CD4-positive, alpha-beta T cell treated with Interleukin-4 for 1 hour (primary cell): ENCODE measurements at regions not wholly inside any gene's neighbourhood (a gene's known extent, or its start where the extent isn't known, plus 50 kb on each side); places are given as distances from the start of the nearest gene placed in this dataset.

ENCODE experiments used
- DNase-seq, 2 donors: peaks; one replicate each; pipeline ENCODE4 v3.0.0-alpha.2; 2020 to 2022

DNA sequence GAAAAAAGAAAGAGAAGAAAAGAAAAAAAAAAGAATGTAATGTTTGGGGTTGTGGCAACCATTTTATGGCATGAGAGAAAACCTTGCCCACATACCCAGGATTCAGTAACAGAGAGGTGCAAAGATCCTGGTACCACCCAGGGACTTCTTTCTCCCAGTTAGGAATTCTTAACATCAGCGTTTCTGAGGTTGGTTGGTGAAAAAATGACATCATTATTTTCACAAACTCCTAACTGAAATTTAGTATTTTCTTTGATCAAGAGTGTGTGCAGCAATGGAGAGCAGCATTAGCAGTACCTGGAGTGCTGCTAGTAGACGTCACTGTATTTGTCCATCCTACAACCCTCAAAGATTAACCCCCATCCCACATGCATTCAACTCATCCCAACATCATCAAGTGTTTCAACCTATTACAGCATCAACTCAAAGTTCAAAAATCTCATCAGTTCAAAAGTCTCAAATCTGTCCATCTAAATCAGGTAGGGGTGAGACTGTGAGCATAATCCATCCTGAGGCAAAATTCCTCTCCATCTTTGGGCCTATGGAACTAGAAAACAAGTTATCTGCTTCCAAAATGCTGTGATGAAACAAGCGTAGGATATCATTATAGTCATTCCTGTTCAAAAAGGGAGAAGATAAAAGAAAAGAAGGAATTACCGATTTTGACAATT is 60.1 kb upstream of the MSX2 start:
- no peak for DNase-seq

DNA sequence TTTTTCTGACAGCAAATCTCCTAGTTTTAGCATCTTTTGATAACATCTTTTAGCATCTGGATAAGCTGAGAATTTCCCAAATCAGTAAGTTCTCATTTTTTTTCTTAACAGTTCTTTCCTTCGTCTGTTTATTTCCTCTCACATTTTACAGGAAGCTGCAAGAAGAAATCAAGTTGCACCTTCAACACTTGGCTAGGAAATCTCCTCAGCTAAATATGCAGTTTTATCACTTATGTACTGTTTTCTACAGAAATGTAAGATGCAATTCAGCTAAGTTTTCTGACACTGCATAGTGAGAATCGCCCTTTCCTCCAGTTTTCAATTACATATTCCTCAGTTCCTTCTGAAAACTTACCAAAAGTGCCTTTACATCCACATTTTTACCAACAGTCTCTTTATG is 59.0 kb upstream of the MSX2 start:
- no peak for DNase-seq

DNA sequence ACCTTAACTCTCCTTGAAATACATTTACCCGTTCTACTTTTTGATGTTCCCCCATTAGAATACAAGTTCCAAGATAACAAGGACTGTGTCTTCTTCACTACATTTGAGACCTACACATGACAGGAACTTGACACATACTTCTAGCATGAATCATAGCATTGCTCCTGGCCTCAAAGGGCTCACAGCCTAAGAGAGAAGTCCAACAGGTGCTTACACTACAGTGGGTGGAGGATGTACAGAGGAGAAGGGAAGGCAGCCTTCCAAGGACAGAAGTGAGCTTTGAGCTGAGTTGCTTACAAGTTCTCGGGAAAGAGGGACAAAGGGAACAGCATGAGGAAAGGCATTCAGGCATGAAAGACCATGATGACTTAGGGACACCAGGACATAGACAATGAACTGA is 56.9 kb upstream of the MSX2 start:
- DNase-seq, result no peak

DNA sequence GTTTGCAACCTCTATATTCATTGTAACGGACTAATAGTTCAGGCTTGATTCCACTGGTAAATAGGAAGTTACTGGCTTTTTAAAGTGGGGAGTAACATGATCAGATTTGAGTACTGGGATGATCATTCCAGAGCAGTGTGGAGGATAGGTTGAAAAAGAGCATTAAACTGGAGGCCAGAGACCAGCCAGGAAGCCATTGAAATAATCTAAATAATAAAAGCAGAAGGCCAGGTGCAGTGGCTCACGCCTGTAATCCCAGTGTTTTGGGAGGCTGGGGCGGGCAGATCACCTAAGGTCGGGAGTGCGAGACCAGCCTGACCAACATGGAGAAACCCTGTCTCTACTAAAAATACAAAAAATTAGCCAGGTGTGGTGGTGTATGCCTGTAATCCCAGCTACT is 56.0 kb upstream of the MSX2 start:
- DNase-seq, result no peak
